ENCODE measurements at regions not wholly inside any gene's neighbourhood (a gene's known extent, or its start where the extent isn't known, plus 50 kb on each side); places are given as distances from the start of the nearest gene placed in this dataset.
A peak's percentile ranks its signal among the peaks of the same experiment; 100 is the strongest.

GRCh38 chr14:56463271-56463890, 116.2 kb upstream of the TMEM260 start:
- Histone ChIP-seq H3K4me3 (no peak overlapping the region), H3K4me1 (no peaks in the 10 kb centered on the region), H3K36me3 (no peaks in the 10 kb centered on the region), H3K9me3 (peaks cover 0 to 1% (median 0%) of the 10 kb centered on the region in 4 donors), H3K27ac (no peak overlapping the region), H3K27me3 (no peaks in the 10 kb centered on the region)
- WGBS, 2 donors: 56 to 77% methylated on average over 3 of the region's 3 CpGs
- no peak for TF ChIP-seq POLR2A (IDR thresholded peaks at IDR 0.05)
- TF ChIP-seq CTCF (IDR thresholded peaks at IDR 0.05): no peak
- TF ChIP-seq EP300 (IDR thresholded peaks at IDR 0.05): no peak
- no peak for DNase-seq (ENCODE audit: low spot score in 2 of 2)

- WGBS, 2 donors: 92 to 97% methylated on average over 6 to 8 of the region's 8 CpGs
- no peaks in the 10 kb centered on the region for H3K36me3 ChIP-seq
- no peaks in the 10 kb centered on the region for H3K27me3 ChIP-seq
- no peak overlapping the region for H3K4me3 ChIP-seq
- H3K9me3 ChIP-seq: peaks cover 0 to 11% (median 0%) of the 10 kb centered on the region in 4 donors
- no peak for TF ChIP-seq POLR2A (IDR thresholded peaks at IDR 0.05)
- no peak for TF ChIP-seq CTCF (IDR thresholded peaks at IDR 0.05)
- TF ChIP-seq EP300 (IDR thresholded peaks at IDR 0.05): no peak
- no peak overlapping the region for H3K27ac ChIP-seq
- no peak for DNase-seq (ENCODE audit: low spot score in 2 of 2)
- H3K4me1 ChIP-seq: no peaks in the 10 kb centered on the region
Measured at GRCh38 chr14:56471056-56471455, 108.5 kb upstream of the TMEM260 start.

GRCh38 chr14:56474419-56475022, 105.1 kb upstream of the TMEM260 start:
- no peak for TF ChIP-seq EP300 (IDR thresholded peaks at IDR 0.05)
- TF ChIP-seq CTCF (IDR thresholded peaks at IDR 0.05): peak; percentile 64 to 78 (median 74)
- no peak for TF ChIP-seq POLR2A (IDR thresholded peaks at IDR 0.05)
- H3K27ac ChIP-seq: no peak overlapping the region
- H3K9me3 ChIP-seq: peaks cover 0 to 1% (median 0%) of the 10 kb centered on the region in 4 donors
- peak in 1 of 2 donors; percentile 14 for DNase-seq (ENCODE audit: low spot score in 2 of 2)
- H3K4me1 ChIP-seq: no peaks in the 10 kb centered on the region
- H3K27me3 ChIP-seq: no peaks in the 10 kb centered on the region
- H3K4me3 ChIP-seq: no peak overlapping the region
- 18% methylated on average over 8 of the region's 8 CpGs for WGBS, 2 donors
- H3K36me3 ChIP-seq: no peaks in the 10 kb centered on the region

- 63 to 69% methylated on average over 5 of the region's 5 CpGs for WGBS, 2 donors
- no peak for DNase-seq (ENCODE audit: low spot score in 2 of 2)
- no peak overlapping the region for H3K27ac ChIP-seq
- no peak for TF ChIP-seq EP300 (IDR thresholded peaks at IDR 0.05)
- no peak for TF ChIP-seq CTCF (IDR thresholded peaks at IDR 0.05)
- no peak for TF ChIP-seq POLR2A (IDR thresholded peaks at IDR 0.05)
- no peaks in the 10 kb centered on the region for H3K9me3 ChIP-seq
- no peaks in the 10 kb centered on the region for H3K27me3 ChIP-seq
- H3K4me3 ChIP-seq: no peak overlapping the region
- peaks cover 0 to 3% (median 0%) of the 10 kb centered on the region in 4 donors for H3K4me1 ChIP-seq
- H3K36me3 ChIP-seq: no peaks in the 10 kb centered on the region
Measured at GRCh38 chr14:56482310-56482911, 97.2 kb upstream of the TMEM260 start.

GRCh38 chr14:56487090-56487667, 92.4 kb upstream of the TMEM260 start:
- Histone ChIP-seq H3K27me3 (no peaks in the 10 kb centered on the region), H3K27ac (no peak overlapping the region), H3K4me3 (no peak overlapping the region), H3K36me3 (no peaks in the 10 kb centered on the region), H3K4me1 (peaks cover 0 to 9% (median 0%) of the 10 kb centered on the region in 4 donors), H3K9me3 (no peaks in the 10 kb centered on the region)
- WGBS, 2 donors: 44 to 56% methylated on average over 4 of the region's 4 CpGs
- no peak for TF ChIP-seq EP300 (IDR thresholded peaks at IDR 0.05)
- no peak for TF ChIP-seq POLR2A (IDR thresholded peaks at IDR 0.05)
- peak in 4 of 5 experiments; percentile 20 to 57 (median 31) for TF ChIP-seq CTCF (IDR thresholded peaks at IDR 0.05)
- DNase-seq (ENCODE audit: low spot score in 2 of 2): no peak

All from tibial nerve (tissue), 4 donors.